Right cardiac atrium (tissue), 5 donors: ENCODE measurements at regions not wholly inside any gene's neighbourhood (a gene's known extent, or its start where the extent isn't known, plus 50 kb on each side); places are given as distances from the start of the nearest gene placed in this dataset.
"Not testable (repeated sequence)": the region's sequence is repeated elsewhere in the genome, so short reads cannot be mapped to it uniquely, and the experiment has no call there.

ENCODE experiments used
- ATAC-seq, 2 donors: fragments of 200-7000 bp; cut with Tn5 transposase; one replicate each; pipeline versions ENCODE4 v1.8.0 to v1.9.1; 2020; ENCODE audit warnings: moderate library complexity in 2 of 2, mild to moderate bottlenecking in 1 of 2
- DNase-seq, 3 donors: peaks; one replicate each; pipeline ENCODE4 v3.0.0-alpha.2; 2020
- H3K27ac ChIP-seq: one replicate; pipeline ENCODE4 v1.5.1; 2013; ENCODE audit warnings: mild to moderate bottlenecking, low read length, control low read depth, moderate library complexity
- H3K27me3 ChIP-seq: one replicate; pipeline ENCODE4 v1.6.1; 2013; ENCODE audit not compliant: control insufficient read depth, insufficient read depth
- H3K4me1 ChIP-seq: one replicate; pipeline ENCODE4 v1.6.1; 2013; ENCODE audit warnings: low read length; ENCODE audit not compliant: control insufficient read depth, insufficient read depth
- H3K4me3 ChIP-seq: one replicate; pipeline ENCODE4 v1.5.1; 2013; ENCODE audit warnings: low read length, control low read depth
- H3K9me3 ChIP-seq: one replicate; pipeline ENCODE4 v1.6.1; 2013; ENCODE audit warnings: low read length; ENCODE audit not compliant: control insufficient read depth
- WGBS: extraction: QIAGEN DNeasy Blood & Tissue Kit; methylation state at CpG from one replicate; pipeline ENCODE4 v1.1.7; 2013; 5-methylcytosine and 5-hydroxymethylcytosine counted together
- intact Hi-C, 4 donors: fragments of 100-400 bp; cut with DNase I; formaldehyde crosslinking; loops; one replicate each; pipeline versions ENCODE4 v1.11.0 to v1.14.0; 2022 to 2023
- donor health status: healthy with polysubstance abuse.
- donor health status: DM: no; HTN: yes; CAD: no.
- donor health status: DM: no; HTN: no; CAD: no.
- donor health status: DM: no; HTN: yes; CAD: no; lungs with severe emphysema.
- donor health status: DM: yes; HTN: yes; CAD: no.

GRCh38 chr4:162847945-162848549 lies 318.6 kb downstream of the NAF1 start:
- H3K27me3 ChIP-seq, result no peaks in the 10 kb centered on the region
- DNase-seq (no peak), ATAC-seq (no peak)
- H3K9me3 ChIP-seq, result no peaks in the 10 kb centered on the region
- H3K4me3 ChIP-seq, result no peak overlapping the region
- 76% methylated on average over 1 of the region's 1 CpG for WGBS
- no peak overlapping the region for H3K27ac ChIP-seq
- H3K4me1 ChIP-seq, result no peaks in the 10 kb centered on the region
- intact Hi-C loops, result no loop called here

GRCh38 chr4:162841753-162842152 lies 324.9 kb downstream of the NAF1 start:
- H3K4me3 ChIP-seq, result no peak overlapping the region
- WGBS, result 0% methylated on average over 1 of the region's 1 CpG
- H3K27me3 ChIP-seq, result no peaks in the 10 kb centered on the region
- intact Hi-C loops, result no loop called here
- ATAC-seq (no peak), DNase-seq (no peak)
- H3K4me1 ChIP-seq, result no peaks in the 10 kb centered on the region
- H3K9me3 ChIP-seq, result no peaks in the 10 kb centered on the region
- H3K27ac ChIP-seq, result no peak overlapping the region

DNA sequence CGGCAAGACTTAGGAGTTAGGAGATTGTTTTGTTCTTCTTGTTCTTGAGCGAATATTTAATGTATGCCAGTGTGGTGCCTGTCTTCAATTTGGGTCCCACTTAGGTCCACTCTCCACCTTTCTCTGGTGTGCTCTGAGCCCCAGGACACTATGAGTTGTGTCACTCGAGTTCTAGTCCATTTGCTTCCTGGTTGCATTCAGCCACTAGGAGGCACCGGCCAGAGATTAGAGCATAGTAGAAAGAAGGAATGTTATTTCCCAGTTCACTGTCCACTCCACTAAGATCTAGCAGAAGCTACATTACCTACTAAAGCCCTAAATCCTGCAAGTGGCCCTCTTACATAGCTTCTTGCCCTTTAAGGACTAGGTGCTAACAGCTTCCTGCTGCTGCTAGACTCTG lies 326.9 kb downstream of the NAF1 start:
- DNase-seq (no peak), ATAC-seq (no peak)
- Histone ChIP-seq H3K27me3 (no peaks in the 10 kb centered on the region), H3K4me1 (no peaks in the 10 kb centered on the region), H3K4me3 (no peak overlapping the region), H3K9me3 (no peaks in the 10 kb centered on the region), H3K27ac (no peak overlapping the region)
- WGBS, result 86% methylated on average over 4 of the region's 4 CpGs
- intact Hi-C loops, result no loop called here

DNA sequence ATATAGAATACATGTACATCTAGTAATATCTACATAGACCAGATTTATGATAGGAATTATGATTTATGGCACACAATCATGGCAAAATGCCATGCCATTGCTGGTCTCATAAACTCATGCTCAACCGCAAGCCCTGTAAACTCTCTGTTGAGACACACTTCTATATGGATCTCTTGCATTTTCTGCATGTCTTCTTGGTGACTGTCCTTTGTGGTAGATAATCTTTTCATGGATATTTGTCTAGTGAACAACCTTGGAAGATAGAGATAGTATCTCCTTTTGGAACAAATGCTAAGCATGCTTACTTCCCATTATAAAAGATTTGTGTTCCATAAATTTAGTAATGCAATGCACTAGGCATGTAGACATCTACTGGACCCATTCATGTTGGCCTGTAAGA lies 328.0 kb downstream of the NAF1 start:
- ATAC-seq (no peak), DNase-seq (no peak)
- WGBS, result 97% methylated on average over 1 of the region's 1 CpG
- Histone ChIP-seq H3K27me3 (no peaks in the 10 kb centered on the region), H3K9me3 (no peaks in the 10 kb centered on the region), H3K27ac (no peak overlapping the region), H3K4me1 (no peaks in the 10 kb centered on the region), H3K4me3 (no peak overlapping the region)
- intact Hi-C loops, result no loop called here

- no peak for DNase-seq
- Histone ChIP-seq H3K4me3 (no peak overlapping the region), H3K4me1 (no peaks in the 10 kb centered on the region), H3K9me3 (no peaks in the 10 kb centered on the region), H3K27me3 (no peaks in the 10 kb centered on the region), H3K27ac (no peak overlapping the region)
- WGBS, result 68% methylated on average over 1 of the region's 1 CpG
- ATAC-seq, result no peak
- intact Hi-C loops, result no loop called here
Observed at GRCh38 chr4:162837679-162838078, 329.0 kb downstream of the NAF1 start.

DNA sequence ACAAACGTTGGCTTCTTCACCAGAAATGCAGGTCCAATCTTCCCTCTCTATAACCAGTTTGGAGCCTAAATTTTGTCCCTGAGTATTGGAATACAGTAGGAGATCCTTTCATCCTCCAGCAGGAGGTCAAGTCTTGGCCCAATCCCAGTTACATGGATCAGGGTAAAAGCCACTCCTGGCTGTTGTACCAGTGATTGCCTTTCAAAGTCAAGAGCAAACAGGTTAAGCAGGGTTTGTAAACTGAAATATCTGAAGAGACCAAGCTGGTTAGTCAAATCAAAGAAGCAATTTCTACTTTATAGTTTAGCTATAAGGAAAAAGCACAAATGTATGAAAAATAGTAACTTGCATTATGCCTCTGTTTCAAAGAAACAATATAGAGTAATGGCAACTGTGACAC lies 329.4 kb downstream of the NAF1 start:
- ATAC-seq, result no peak
- intact Hi-C loops, result no loop called here
- WGBS, result 58% methylated on average over 1 of the region's 1 CpG

DNA sequence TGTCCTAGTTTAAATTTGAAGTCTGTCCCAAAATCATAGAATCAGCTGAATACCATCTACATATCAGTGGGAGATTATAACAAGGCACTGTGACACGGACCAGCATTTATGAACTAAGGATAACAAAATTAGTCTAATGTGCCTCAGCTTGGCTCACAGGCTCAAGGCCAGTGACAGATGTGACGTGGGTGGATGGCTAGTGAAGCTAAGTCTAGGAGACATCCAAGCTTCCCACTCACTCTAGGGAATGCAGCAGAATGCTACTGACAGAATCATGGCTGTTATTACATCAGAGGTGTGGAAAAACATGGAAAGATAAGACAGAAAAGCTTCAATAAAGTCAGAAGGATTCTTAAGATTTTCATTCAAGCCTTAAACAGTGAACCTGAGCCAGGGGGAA lies 329.9 kb downstream of the NAF1 start:
- intact Hi-C loops, result no loop called here
- ATAC-seq, result no peak

More for the DNA sequence above, 329.4 kb downstream of the NAF1 start:
- Histone ChIP-seq H3K27me3 (no peaks in the 10 kb centered on the region), H3K9me3 (no peaks in the 10 kb centered on the region), H3K4me3 (no peak overlapping the region), H3K27ac (no peak overlapping the region), H3K4me1 (no peaks in the 10 kb centered on the region)
- no peak for DNase-seq

DNA sequence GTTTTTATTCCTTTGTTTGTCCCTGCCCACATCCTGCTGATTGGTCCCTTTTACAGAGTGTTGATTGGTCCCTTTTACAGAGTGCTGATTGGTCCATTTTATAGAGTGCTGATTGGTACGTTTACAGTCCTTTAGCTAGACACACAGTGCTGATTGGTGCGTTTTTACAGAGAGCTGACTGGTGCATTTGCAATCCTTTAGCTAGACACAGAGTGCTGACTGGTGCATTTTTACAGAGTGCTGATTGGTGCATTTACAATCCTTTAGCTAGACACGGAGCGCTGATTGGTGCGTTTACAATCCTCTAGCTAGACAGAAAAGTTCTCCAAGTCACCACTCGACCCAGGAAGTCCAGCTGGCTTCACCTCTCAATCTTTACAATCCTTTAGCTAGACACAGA lies 330.4 kb downstream of the NAF1 start:
- H3K9me3 ChIP-seq, H3K4me1 ChIP-seq, DNase-seq, intact Hi-C loops, H3K27me3 ChIP-seq, H3K27ac ChIP-seq, ATAC-seq, H3K4me3 ChIP-seq: not testable (repeated sequence)
- WGBS, result 83% methylated on average over 6 of the region's 6 CpGs

More for the DNA sequence above, 329.9 kb downstream of the NAF1 start:
- Histone ChIP-seq H3K9me3 (no peaks in the 10 kb centered on the region), H3K27me3 (no peaks in the 10 kb centered on the region), H3K4me1 (no peaks in the 10 kb centered on the region), H3K27ac (no peak overlapping the region), H3K4me3 (no peak overlapping the region)
- 47% methylated on average over 2 of the region's 2 CpGs for WGBS
- DNase-seq, result no peak

DNA sequence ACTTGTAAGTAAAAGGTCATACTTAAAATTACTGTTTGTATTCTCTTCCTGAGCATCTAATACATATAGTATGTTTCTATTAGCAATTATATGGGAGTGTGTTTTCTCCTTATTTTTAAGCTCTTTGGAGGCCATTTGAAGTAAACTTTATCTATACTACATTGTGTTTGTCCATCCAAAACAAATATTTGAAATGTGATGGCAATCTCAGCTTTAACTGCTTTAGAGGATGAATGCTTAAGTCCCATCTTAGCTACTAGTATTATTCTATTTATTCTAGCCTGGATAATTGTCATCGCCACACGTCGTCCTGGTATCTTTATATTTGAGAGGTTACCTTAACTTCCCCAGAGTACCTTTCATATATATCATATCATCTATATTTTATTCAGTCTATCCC lies 335.8 kb downstream of the NAF1 start:
- no peaks in the 10 kb centered on the region for H3K9me3 ChIP-seq
- H3K27me3 ChIP-seq, result no peaks in the 10 kb centered on the region
- no peaks in the 10 kb centered on the region for H3K4me1 ChIP-seq
- WGBS, result 85% methylated on average over 3 of the region's 3 CpGs
- no peak overlapping the region for H3K27ac ChIP-seq
- intact Hi-C loops, result no loop called here
- DNase-seq (no peak), ATAC-seq (no peak)
- H3K4me3 ChIP-seq, result no peak overlapping the region

- H3K4me1 ChIP-seq, DNase-seq, H3K27ac ChIP-seq, ATAC-seq, intact Hi-C loops, H3K4me3 ChIP-seq, H3K9me3 ChIP-seq, H3K27me3 ChIP-seq: not testable (repeated sequence)
- 90% methylated on average over 9 of the region's 9 CpGs for WGBS
Observed at GRCh38 chr4:162817374-162817773, 349.3 kb downstream of the NAF1 start.

DNA sequence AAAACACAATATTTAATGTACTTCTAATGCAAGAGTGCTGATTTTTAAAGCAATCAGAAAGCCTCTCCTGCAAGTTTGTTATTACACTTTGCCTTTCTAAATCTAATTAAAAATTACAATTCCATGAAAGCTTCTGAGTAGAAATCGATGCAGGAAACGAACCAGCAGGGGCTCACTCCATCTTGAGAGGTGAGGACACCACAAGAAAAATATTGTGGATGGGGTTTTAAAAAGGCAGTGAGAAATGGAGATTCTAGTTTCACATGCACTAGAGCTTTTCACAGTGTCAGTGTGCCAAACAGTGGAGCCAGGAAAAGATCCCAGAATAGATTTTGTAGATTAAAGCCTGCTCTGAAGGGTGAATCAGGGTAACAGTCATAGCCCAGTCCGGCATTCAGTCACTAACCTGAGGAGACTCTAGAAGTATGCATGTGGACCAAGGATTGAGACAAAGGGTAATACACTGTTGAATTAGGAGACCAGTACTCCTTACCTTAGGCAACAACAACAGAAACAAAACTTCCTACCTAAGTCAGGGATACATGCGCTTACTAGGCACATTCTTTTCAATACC lies 362.3 kb downstream of the NAF1 start:
- no peak for ATAC-seq
- H3K4me3 ChIP-seq, result no peak overlapping the region
- no peaks in the 10 kb centered on the region for H3K4me1 ChIP-seq
- no peak for DNase-seq
- H3K27me3 ChIP-seq, result no peaks in the 10 kb centered on the region
- no peak overlapping the region for H3K27ac ChIP-seq
- WGBS, result 80% methylated on average over 4 of the region's 4 CpGs
- H3K9me3 ChIP-seq, result no peaks in the 10 kb centered on the region
- intact Hi-C loops, result no loop called here

- H3K4me1 ChIP-seq, result no peaks in the 10 kb centered on the region
- DNase-seq (no peak), ATAC-seq (no peak)
- intact Hi-C loops, result no loop called here
- no peaks in the 10 kb centered on the region for H3K27me3 ChIP-seq
- no peak overlapping the region for H3K4me3 ChIP-seq
- H3K9me3 ChIP-seq, result no peaks in the 10 kb centered on the region
- H3K27ac ChIP-seq, result no peak overlapping the region
Observed at GRCh38 chr4:162803378-162803777, 363.3 kb downstream of the NAF1 start.
